Keratinocyte (primary cell): ENCODE measurements at regions not wholly inside any gene's neighbourhood (a gene's known extent, or its start where the extent isn't known, plus 50 kb on each side); places are given as distances from the start of the nearest gene placed in this dataset.

ENCODE experiments used
- EZH2 ChIP-seq: IDR thresholded peaks from one replicate; pipeline ENCODE4 v1.6.1; 2012; ENCODE audit warnings: inconsistent platforms, mild to moderate bottlenecking, low read length, moderate library complexity
- TF ChIP-seq, protein P1 (sequence below), 3 experiments: IDR thresholded peaks in 1 of 3; conservative IDR thresholded peaks in 1 of 3; optimal IDR thresholded peaks in 1 of 3; 2 replicates in 2 of 3; 3 replicates in 1 of 3; pipeline versions ENCODE3 to v1.5.1; 2011; ENCODE audit warnings: low read length in 3 of 3, mild to moderate bottlenecking in 3 of 3, moderate library complexity in 2 of 3, control low read depth in 1 of 3, inconsistent platforms in 1 of 3; ENCODE audit not compliant: insufficient read depth in 2 of 3; ENCODE audit errors: extremely low read depth in 1 of 3

DNA sequence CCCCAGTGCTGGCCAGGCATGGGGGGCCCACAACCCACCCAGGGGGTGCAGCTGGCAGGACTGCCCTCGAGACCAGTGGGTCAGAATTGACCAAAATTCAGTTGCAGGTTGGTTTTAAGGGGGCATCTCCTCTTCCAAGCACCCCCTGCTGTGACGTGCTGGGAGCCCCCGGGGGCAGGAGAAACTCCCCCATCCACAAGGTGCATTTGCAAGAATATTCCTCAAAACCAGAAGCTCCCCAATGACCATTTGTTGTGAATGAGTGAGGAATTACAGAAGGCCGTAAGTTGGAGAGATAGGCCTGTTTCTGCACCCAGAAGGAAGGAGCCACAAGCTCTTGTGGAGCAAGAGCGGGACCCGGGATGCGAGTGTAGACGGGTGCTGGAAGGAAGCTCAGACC, 414.5 kb downstream of the BRD1 start:
- TF ChIP-seq, protein P1, sequence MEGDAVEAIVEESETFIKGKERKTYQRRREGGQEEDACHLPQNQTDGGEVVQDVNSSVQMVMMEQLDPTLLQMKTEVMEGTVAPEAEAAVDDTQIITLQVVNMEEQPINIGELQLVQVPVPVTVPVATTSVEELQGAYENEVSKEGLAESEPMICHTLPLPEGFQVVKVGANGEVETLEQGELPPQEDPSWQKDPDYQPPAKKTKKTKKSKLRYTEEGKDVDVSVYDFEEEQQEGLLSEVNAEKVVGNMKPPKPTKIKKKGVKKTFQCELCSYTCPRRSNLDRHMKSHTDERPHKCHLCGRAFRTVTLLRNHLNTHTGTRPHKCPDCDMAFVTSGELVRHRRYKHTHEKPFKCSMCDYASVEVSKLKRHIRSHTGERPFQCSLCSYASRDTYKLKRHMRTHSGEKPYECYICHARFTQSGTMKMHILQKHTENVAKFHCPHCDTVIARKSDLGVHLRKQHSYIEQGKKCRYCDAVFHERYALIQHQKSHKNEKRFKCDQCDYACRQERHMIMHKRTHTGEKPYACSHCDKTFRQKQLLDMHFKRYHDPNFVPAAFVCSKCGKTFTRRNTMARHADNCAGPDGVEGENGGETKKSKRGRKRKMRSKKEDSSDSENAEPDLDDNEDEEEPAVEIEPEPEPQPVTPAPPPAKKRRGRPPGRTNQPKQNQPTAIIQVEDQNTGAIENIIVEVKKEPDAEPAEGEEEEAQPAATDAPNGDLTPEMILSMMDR (optimal IDR thresholded peaks at IDR 0.05 in 1 of 3, IDR thresholded peaks at IDR 0.05 in 1 of 3, conservative IDR thresholded peaks at IDR 0.05 in 1 of 3; ENCODE audit: extremely low read depth in 1 of 3, insufficient read depth in 2 of 3, low read length in 3 of 3) = no peak
- TF ChIP-seq EZH2 = no peak
